ENCODE measurements at regions not wholly inside any gene's neighbourhood (a gene's known extent, or its start where the extent isn't known, plus 50 kb on each side); places are given as distances from the start of the nearest gene placed in this dataset.

DNA sequence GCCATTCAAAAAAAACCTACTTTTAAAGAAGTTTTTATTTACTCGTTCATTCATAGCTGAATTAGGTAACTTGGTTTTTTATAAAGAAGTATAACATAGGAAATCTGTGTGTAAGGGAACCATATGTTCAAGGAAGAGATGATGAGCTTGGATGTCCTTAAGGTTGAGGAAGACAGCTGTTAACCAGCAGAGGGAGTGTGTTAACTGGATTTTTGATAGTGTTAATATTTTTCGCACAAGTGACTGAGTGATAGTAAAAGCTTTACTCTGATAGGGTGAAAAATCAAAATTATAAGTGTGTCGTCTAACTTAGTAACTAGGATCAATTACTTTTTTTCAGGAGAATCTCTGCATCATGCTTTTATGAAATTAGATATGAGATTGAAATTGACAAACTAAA is 134.7 kb downstream of the ARL5B start:
- no peak overlapping the region for H2BK15ac ChIP-seq (ENCODE audit: low read length)
- H2BK12ac ChIP-seq (ENCODE audit: low read length) = no peak overlapping the region
- no CpG with 5 or more reads among the region's 3 CpGs for WGBS, 2 donors (ENCODE audit: extremely low coverage in 2 of 2, insufficient read length in 2 of 2, insufficient replicate concordance in 1 of 2)
- no peak overlapping the region for H3K4me3 ChIP-seq (ENCODE audit: low read length in 2 of 2)
- no peak overlapping the region for H3K4me2 ChIP-seq (ENCODE audit: insufficient read depth, low read length, poor library complexity, severe bottlenecking)
- H2BK120ac ChIP-seq (ENCODE audit: low read depth, low read length) = no peak overlapping the region
- no peak for DNase-seq (ENCODE audit: low spot score)
- no peak overlapping the region for H2AFZ ChIP-seq (ENCODE audit: low read length)
- H3K9ac ChIP-seq (ENCODE audit: low read depth, low read length, poor library complexity) = no peak overlapping the region
- H3K4ac ChIP-seq (ENCODE audit: low read length) = no peak overlapping the region
- no peak overlapping the region for H4K91ac ChIP-seq (ENCODE audit: low read depth, low read length, poor library complexity)
- no peak overlapping the region for H3K18ac ChIP-seq (ENCODE audit: low read length)
- H2BK5ac ChIP-seq (ENCODE audit: low read length) = no peak overlapping the region
- no peak overlapping the region for H3K27ac ChIP-seq (replicated peaks; ENCODE audit: low read length)
- no peak overlapping the region for H3K14ac ChIP-seq (ENCODE audit: low read length)
- no peak overlapping the region for H3K23ac ChIP-seq (ENCODE audit: low read depth, low read length, poor library complexity)
- no peaks in the 10 kb centered on the region for H3K36me3 ChIP-seq (replicated peaks in 1 of 2; ENCODE audit: control insufficient read depth in 2 of 2, insufficient read depth in 2 of 2, low read length in 2 of 2)
- no peaks in the 10 kb centered on the region for H3K27me3 ChIP-seq (ENCODE audit: control insufficient read depth in 3 of 3, insufficient read depth in 3 of 3, low read depth in 1 of 3, low read length in 3 of 3)
- peaks cover 0 to under 1% of the 10 kb centered on the region in 2 donors for H3K9me3 ChIP-seq (replicated peaks in 1 of 2; ENCODE audit: control insufficient read depth in 2 of 2, insufficient read depth in 1 of 2, low read depth in 1 of 2, low read length in 2 of 2)
- H4K8ac ChIP-seq (ENCODE audit: low read depth, low read length) = no peak overlapping the region
- H3K4me1 ChIP-seq (ENCODE audit: control insufficient read depth in 2 of 2, insufficient read depth in 1 of 2, low read depth in 1 of 2, low read length in 2 of 2) = peaks cover 0 to 8% of the 10 kb centered on the region in 2 donors
- H3K79me1 ChIP-seq (ENCODE audit: low read depth, low read length) = no peaks in the 10 kb centered on the region
- no peak overlapping the region for H2AK5ac ChIP-seq (ENCODE audit: low read depth, low read length)

DNA sequence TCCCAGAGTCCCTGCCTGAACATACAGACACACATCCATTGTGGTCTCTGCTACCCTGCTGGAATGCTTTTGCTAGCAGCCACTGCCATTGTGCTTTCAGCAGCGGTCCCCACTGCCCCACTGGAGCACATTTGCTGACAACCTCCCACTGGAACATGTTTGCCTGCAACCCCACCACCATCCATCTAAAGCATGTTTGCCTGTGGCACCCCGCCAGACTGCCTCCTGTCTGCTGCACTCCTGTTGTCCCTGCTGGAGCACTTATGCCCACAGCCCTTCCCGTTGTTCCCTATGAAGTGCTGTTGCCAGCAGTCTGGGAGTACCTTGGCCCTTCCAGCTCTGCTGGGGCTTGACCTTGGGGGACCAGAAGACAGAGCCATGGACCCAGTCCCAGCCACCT is 136.3 kb downstream of the ARL5B start:
- peak overlapping the region; percentile 92 for H3K18ac ChIP-seq (ENCODE audit: low read length)
- DNase-seq (ENCODE audit: low spot score) = no peak
- no CpG with 5 or more reads among the region's 3 CpGs for WGBS, 2 donors (ENCODE audit: extremely low coverage in 2 of 2, insufficient read length in 2 of 2, insufficient replicate concordance in 1 of 2)
- H3K27ac ChIP-seq (replicated peaks; ENCODE audit: low read length) = peak overlapping the region; percentile 74
- H2BK12ac ChIP-seq (ENCODE audit: low read length) = peak overlapping the region; percentile 89
- peak overlapping the region; percentile 82 for H4K91ac ChIP-seq (ENCODE audit: low read depth, low read length, poor library complexity)
- peak overlapping the region; percentile 82 for H2BK15ac ChIP-seq (ENCODE audit: low read length)
- no peak overlapping the region for H3K4ac ChIP-seq (ENCODE audit: low read length)
- no peak overlapping the region for H3K4me2 ChIP-seq (ENCODE audit: insufficient read depth, low read length, poor library complexity, severe bottlenecking)
- peak overlapping the region; percentile 48 for H4K8ac ChIP-seq (ENCODE audit: low read depth, low read length)
- H3K36me3 ChIP-seq (replicated peaks in 1 of 2; ENCODE audit: control insufficient read depth in 2 of 2, insufficient read depth in 2 of 2, low read length in 2 of 2) = no peaks in the 10 kb centered on the region
- peaks cover 0 to 8% of the 10 kb centered on the region in 2 donors for H3K4me1 ChIP-seq (ENCODE audit: control insufficient read depth in 2 of 2, insufficient read depth in 1 of 2, low read depth in 1 of 2, low read length in 2 of 2)
- H2BK120ac ChIP-seq (ENCODE audit: low read depth, low read length) = no peak overlapping the region
- H3K14ac ChIP-seq (ENCODE audit: low read length) = no peak overlapping the region
- H3K4me3 ChIP-seq (ENCODE audit: low read length in 2 of 2) = peak overlapping the region in 1 of 2 donors; percentile 4
- H3K9me3 ChIP-seq (replicated peaks in 1 of 2; ENCODE audit: control insufficient read depth in 2 of 2, insufficient read depth in 1 of 2, low read depth in 1 of 2, low read length in 2 of 2) = peaks cover 0 to 2% of the 10 kb centered on the region in 2 donors
- H2AK5ac ChIP-seq (ENCODE audit: low read depth, low read length) = peak overlapping the region; percentile 82
- H2AFZ ChIP-seq (ENCODE audit: low read length) = no peak overlapping the region
- H3K27me3 ChIP-seq (ENCODE audit: control insufficient read depth in 3 of 3, insufficient read depth in 3 of 3, low read depth in 1 of 3, low read length in 3 of 3) = no peaks in the 10 kb centered on the region
- no peak overlapping the region for H3K23ac ChIP-seq (ENCODE audit: low read depth, low read length, poor library complexity)
- H2BK5ac ChIP-seq (ENCODE audit: low read length) = peak overlapping the region; percentile 90
- H3K9ac ChIP-seq (ENCODE audit: low read depth, low read length, poor library complexity) = no peak overlapping the region
- no peaks in the 10 kb centered on the region for H3K79me1 ChIP-seq (ENCODE audit: low read depth, low read length)

DNA sequence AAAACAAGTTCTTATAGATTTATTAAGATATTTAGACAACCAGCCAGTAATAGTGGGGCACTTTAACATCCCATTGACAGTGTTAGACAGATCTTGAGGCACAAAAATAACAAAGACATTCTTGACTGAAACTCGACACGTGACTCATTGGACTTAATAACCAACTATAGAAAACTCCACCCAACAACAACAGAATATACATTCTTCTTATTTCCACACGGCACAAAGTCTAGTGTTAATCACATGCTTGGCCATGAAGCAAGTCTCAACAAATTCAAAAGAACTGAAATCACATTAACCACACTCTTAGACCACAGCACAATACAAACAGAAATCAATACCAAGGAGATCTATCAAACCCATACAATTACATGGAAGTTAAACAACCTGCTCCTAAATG is 138.1 kb downstream of the ARL5B start:
- no peak overlapping the region for H3K4ac ChIP-seq (ENCODE audit: low read length)
- no CpG with 5 or more reads among the region's 3 CpGs for WGBS, 2 donors (ENCODE audit: extremely low coverage in 2 of 2, insufficient read length in 2 of 2, insufficient replicate concordance in 1 of 2)
- H3K4me1 ChIP-seq (ENCODE audit: control insufficient read depth in 2 of 2, insufficient read depth in 1 of 2, low read depth in 1 of 2, low read length in 2 of 2) = peaks cover 0 to 8% of the 10 kb centered on the region in 2 donors
- no peak overlapping the region for H2BK15ac ChIP-seq (ENCODE audit: low read length)
- no peak overlapping the region for H3K23ac ChIP-seq (ENCODE audit: low read depth, low read length, poor library complexity)
- no peak overlapping the region for H2BK120ac ChIP-seq (ENCODE audit: low read depth, low read length)
- no peak overlapping the region for H3K9ac ChIP-seq (ENCODE audit: low read depth, low read length, poor library complexity)
- H3K18ac ChIP-seq (ENCODE audit: low read length) = no peak overlapping the region
- no peak for DNase-seq (ENCODE audit: low spot score)
- no peak overlapping the region for H3K4me2 ChIP-seq (ENCODE audit: insufficient read depth, low read length, poor library complexity, severe bottlenecking)
- H4K8ac ChIP-seq (ENCODE audit: low read depth, low read length) = no peak overlapping the region
- H3K79me1 ChIP-seq (ENCODE audit: low read depth, low read length) = no peaks in the 10 kb centered on the region
- no peaks in the 10 kb centered on the region for H3K27me3 ChIP-seq (ENCODE audit: control insufficient read depth in 3 of 3, insufficient read depth in 3 of 3, low read depth in 1 of 3, low read length in 3 of 3)
- no peak overlapping the region for H2AFZ ChIP-seq (ENCODE audit: low read length)
- peaks cover 0 to 2% of the 10 kb centered on the region in 2 donors for H3K9me3 ChIP-seq (replicated peaks in 1 of 2; ENCODE audit: control insufficient read depth in 2 of 2, insufficient read depth in 1 of 2, low read depth in 1 of 2, low read length in 2 of 2)
- no peaks in the 10 kb centered on the region for H3K36me3 ChIP-seq (replicated peaks in 1 of 2; ENCODE audit: control insufficient read depth in 2 of 2, insufficient read depth in 2 of 2, low read length in 2 of 2)
- H3K14ac ChIP-seq (ENCODE audit: low read length) = no peak overlapping the region
- no peak overlapping the region for H3K27ac ChIP-seq (replicated peaks; ENCODE audit: low read length)
- H2BK12ac ChIP-seq (ENCODE audit: low read length) = no peak overlapping the region
- H2BK5ac ChIP-seq (ENCODE audit: low read length) = no peak overlapping the region
- no peak overlapping the region for H2AK5ac ChIP-seq (ENCODE audit: low read depth, low read length)
- H3K4me3 ChIP-seq (ENCODE audit: low read length in 2 of 2) = no peak overlapping the region
- no peak overlapping the region for H4K91ac ChIP-seq (ENCODE audit: low read depth, low read length, poor library complexity)

DNA sequence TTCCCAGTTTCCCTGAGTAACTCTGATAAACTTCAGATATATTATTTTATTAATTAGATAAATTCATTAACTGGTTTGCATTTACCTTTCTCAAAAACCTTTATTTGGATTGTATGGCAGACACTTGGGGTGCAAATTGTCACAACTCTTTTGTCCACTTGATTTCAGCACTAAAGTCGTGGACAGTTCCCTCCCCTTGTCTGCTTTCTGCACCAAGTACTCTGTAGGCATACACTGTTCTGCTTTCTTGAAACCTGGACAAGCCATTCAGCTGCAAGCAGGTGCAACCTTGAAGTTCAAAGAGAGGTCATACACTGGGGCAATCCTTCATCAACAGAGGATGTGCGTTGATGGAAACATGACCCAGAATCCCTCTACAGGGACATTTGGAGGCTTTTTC is 162.9 kb downstream of the ARL5B start:
- H2BK120ac ChIP-seq (ENCODE audit: low read depth, low read length) = no peak overlapping the region
- no peak overlapping the region for H2AK5ac ChIP-seq (ENCODE audit: low read depth, low read length)
- no peaks in the 10 kb centered on the region for H3K9me3 ChIP-seq (replicated peaks in 1 of 2; ENCODE audit: control insufficient read depth in 2 of 2, insufficient read depth in 1 of 2, low read depth in 1 of 2, low read length in 2 of 2)
- H3K4me2 ChIP-seq (ENCODE audit: insufficient read depth, low read length, poor library complexity, severe bottlenecking) = no peak overlapping the region
- H3K79me1 ChIP-seq (ENCODE audit: low read depth, low read length) = no peaks in the 10 kb centered on the region
- no peak overlapping the region for H3K14ac ChIP-seq (ENCODE audit: low read length)
- no peak overlapping the region for H3K9ac ChIP-seq (ENCODE audit: low read depth, low read length, poor library complexity)
- no peak overlapping the region for H3K4ac ChIP-seq (ENCODE audit: low read length)
- H3K27me3 ChIP-seq (ENCODE audit: control insufficient read depth in 3 of 3, insufficient read depth in 3 of 3, low read depth in 1 of 3, low read length in 3 of 3) = no peaks in the 10 kb centered on the region
- no peak overlapping the region for H2AFZ ChIP-seq (ENCODE audit: low read length)
- H3K27ac ChIP-seq (replicated peaks; ENCODE audit: low read length) = no peak overlapping the region
- H3K4me3 ChIP-seq (ENCODE audit: low read length in 2 of 2) = no peak overlapping the region
- H3K18ac ChIP-seq (ENCODE audit: low read length) = no peak overlapping the region
- H3K23ac ChIP-seq (ENCODE audit: low read depth, low read length, poor library complexity) = no peak overlapping the region
- H4K8ac ChIP-seq (ENCODE audit: low read depth, low read length) = no peak overlapping the region
- H2BK12ac ChIP-seq (ENCODE audit: low read length) = no peak overlapping the region
- peak; percentile 70 for DNase-seq (ENCODE audit: low spot score)
- WGBS, 2 donors (ENCODE audit: extremely low coverage in 2 of 2, insufficient read length in 2 of 2, insufficient replicate concordance in 1 of 2) = no CpG with 5 or more reads among the region's 2 CpGs
- no peaks in the 10 kb centered on the region for H3K4me1 ChIP-seq (ENCODE audit: control insufficient read depth in 2 of 2, insufficient read depth in 1 of 2, low read depth in 1 of 2, low read length in 2 of 2)
- H2BK15ac ChIP-seq (ENCODE audit: low read length) = no peak overlapping the region
- H2BK5ac ChIP-seq (ENCODE audit: low read length) = no peak overlapping the region
- H3K36me3 ChIP-seq (replicated peaks in 1 of 2; ENCODE audit: control insufficient read depth in 2 of 2, insufficient read depth in 2 of 2, low read length in 2 of 2) = no peaks in the 10 kb centered on the region
- no peak overlapping the region for H4K91ac ChIP-seq (ENCODE audit: low read depth, low read length, poor library complexity)

All from neuronal stem cell (in vitro differentiated cells).